Testis (tissue), 2 donors: ENCODE measurements at regions not wholly inside any gene's neighbourhood (a gene's known extent, or its start where the extent isn't known, plus 50 kb on each side); places are given as distances from the start of the nearest gene placed in this dataset.

Experiments used
- DNase-seq: peaks from one replicate; pipeline ENCODE4 v3.0.0-alpha.2; 2019
- H3K27ac ChIP-seq, 2 donors: fragments of 200-600 bp; sonication (generic); one replicate each; pipeline ENCODE4 v1.5.1; 2019
- H3K27me3 ChIP-seq: fragments of 200-600 bp; sonication (generic); one replicate; pipeline ENCODE4 v1.5.1; 2019
- H3K36me3 ChIP-seq: fragments of 200-600 bp; sonication (generic); one replicate; pipeline ENCODE4 v1.5.1; 2017; ENCODE audit warnings: low read depth; ENCODE audit errors: missing control alignments
- H3K4me1 ChIP-seq: fragments of 200-600 bp; sonication (generic); one replicate; pipeline ENCODE4 v1.5.1; 2019
- H3K4me3 ChIP-seq, 2 donors: fragments of 200-600 bp; sonication (generic); one replicate each; pipeline ENCODE4 v1.5.1; 2017 to 2019
- H3K9me3 ChIP-seq: fragments of 200-600 bp; sonication (generic); one replicate; pipeline ENCODE4 v1.5.1; 2017
- CTCF ChIP-seq, 3 experiments: fragments of 450-650 bp in 2 of 3; fragments of 200-600 bp in 1 of 3; sonication (generic) in 1 of 3; IDR thresholded peaks; one replicate each; pipeline ENCODE4 v1.5.1; 2016 to 2019; ENCODE audit warnings: antibody characterized with exemption in 3 of 3, mild to moderate bottlenecking in 2 of 3, moderate library complexity in 1 of 3
- POLR2A ChIP-seq: fragments of 450-650 bp; IDR thresholded peaks from one replicate; pipeline ENCODE4 v1.6.1; 2017; ENCODE audit warnings: antibody characterized with exemption, mild to moderate bottlenecking, moderate library complexity
- WGBS, 2 donors: methylation state at CpG; one replicate each; pipeline ENCODE4 v1.1.5; 2018; 5-methylcytosine and 5-hydroxymethylcytosine counted together
- intact Hi-C: fragments of 100-400 bp; cut with DNase I; formaldehyde crosslinking; loops from one replicate; pipeline ENCODE4 v1.15.1; 2023; ENCODE audit warnings: low total_unique reads

DNA sequence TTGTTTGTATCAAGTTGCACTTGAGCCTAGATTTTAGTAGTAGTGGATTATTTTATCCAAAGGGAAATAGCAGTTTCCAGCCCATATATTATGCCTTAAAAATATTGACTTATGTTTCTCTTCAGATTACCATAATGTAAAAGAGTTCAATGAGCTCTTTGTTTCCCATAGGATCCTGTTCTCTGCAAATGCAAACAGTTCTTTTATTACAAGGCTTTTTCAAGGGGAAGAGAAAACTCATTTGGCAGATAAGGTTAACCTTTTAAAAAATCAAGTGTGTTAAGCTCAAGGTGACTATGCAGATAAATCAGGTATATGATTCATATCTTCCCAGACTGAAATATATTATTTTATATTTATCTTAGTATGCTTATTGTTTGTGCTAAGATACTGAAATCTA, 961.2 kb upstream of the SPRY2 start:
- H3K4me3 ChIP-seq = no peak overlapping the region
- intact Hi-C loops = no loop called here

GRCh38 chr13:81295177-81295576, 954.3 kb upstream of the SPRY2 start:
- no peaks in the 10 kb centered on the region for H3K4me1 ChIP-seq
- intact Hi-C loops = no loop called here
- DNase-seq = no peak
- H3K27ac ChIP-seq = no peak overlapping the region
- TF ChIP-seq CTCF (IDR thresholded peaks at IDR 0.05) (no peak), POLR2A (no peak)
- H3K27me3 ChIP-seq = no peaks in the 10 kb centered on the region
- H3K4me3 ChIP-seq = no peak overlapping the region
- H3K36me3 ChIP-seq = no peaks in the 10 kb centered on the region
- no peaks in the 10 kb centered on the region for H3K9me3 ChIP-seq

More for the DNA sequence above, 961.2 kb upstream of the SPRY2 start:
- Histone ChIP-seq H3K9me3 (no peaks in the 10 kb centered on the region), H3K4me1 (no peaks in the 10 kb centered on the region), H3K27ac (no peak overlapping the region), H3K36me3 (no peaks in the 10 kb centered on the region), H3K27me3 (no peaks in the 10 kb centered on the region)
- no peak for DNase-seq
- TF ChIP-seq CTCF (IDR thresholded peaks at IDR 0.05) = no peak

- no peaks in the 10 kb centered on the region for H3K36me3 ChIP-seq
- no peak overlapping the region for H3K27ac ChIP-seq
- WGBS, 2 donors = 66 to 75% methylated on average over 2 of the region's 2 CpGs
- no peaks in the 10 kb centered on the region for H3K4me1 ChIP-seq
- no peak overlapping the region for H3K4me3 ChIP-seq
- intact Hi-C loops = no loop called here
- no peak for DNase-seq
- H3K27me3 ChIP-seq = no peaks in the 10 kb centered on the region
- no peaks in the 10 kb centered on the region for H3K9me3 ChIP-seq
- TF ChIP-seq POLR2A (no peak), CTCF (IDR thresholded peaks at IDR 0.05) (no peak)
Measured at GRCh38 chr13:81293594-81294164, 952.8 kb upstream of the SPRY2 start.

DNA sequence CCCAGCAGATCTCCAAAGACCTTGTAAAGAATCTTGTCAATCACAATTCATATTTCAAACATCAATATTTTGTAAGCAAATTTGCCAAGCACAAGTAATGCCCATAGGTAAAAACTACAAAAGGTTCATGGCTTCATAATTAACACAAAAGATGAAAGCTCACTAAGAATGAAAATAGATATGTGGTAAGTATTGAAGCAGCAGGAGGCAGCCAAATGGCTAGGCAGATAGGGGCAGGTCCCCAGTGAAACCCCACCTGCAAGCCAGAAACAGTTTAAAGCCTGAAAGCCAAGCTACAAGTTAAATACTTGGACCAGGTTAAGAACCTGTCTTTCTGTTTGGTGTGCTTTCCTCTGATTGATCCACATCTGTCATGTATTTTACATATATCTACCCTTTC, 942.6 kb upstream of the SPRY2 start:
- intact Hi-C loops = no loop called here
- no peaks in the 10 kb centered on the region for H3K4me1 ChIP-seq
- H3K36me3 ChIP-seq = no peaks in the 10 kb centered on the region

More for the DNA sequence above, 942.6 kb upstream of the SPRY2 start:
- Histone ChIP-seq H3K4me3 (no peak overlapping the region), H3K9me3 (no peaks in the 10 kb centered on the region), H3K27ac (no peak overlapping the region), H3K27me3 (no peaks in the 10 kb centered on the region)
- TF ChIP-seq CTCF (IDR thresholded peaks at IDR 0.05) = no peak
- no peak for TF ChIP-seq POLR2A
- no peak for DNase-seq
